Activated CD8-positive, alpha-beta T cell treated with anti-CD3 and anti-CD28 coated beads for 36 hours (primary cell): ENCODE measurements at regions not wholly inside any gene's neighbourhood (a gene's known extent, or its start where the extent isn't known, plus 50 kb on each side); places are given as distances from the start of the nearest gene placed in this dataset.

Experiments
- ATAC-seq: fragments of 200-7000 bp; cut with Tn5 transposase; one replicate; pipeline ENCODE4 v1.10.0; 2021; ENCODE audit warnings: mild to moderate bottlenecking, moderate library complexity
- CTCF ChIA-PET: fragments of 350-600 bp; sonication (Branson Sonifier 250); formaldehyde crosslinking; loops from one replicate; lab custom pipeline; 2021; ENCODE audit warnings: antibody characterized with exemption; lab: Charles Lee
- POLR2A ChIA-PET: fragments of 350-600 bp; sonication (Branson Sonifier 250); formaldehyde crosslinking; loops from one replicate; lab custom pipeline; 2021; ENCODE audit warnings: antibody characterized with exemption; lab: Charles Lee
- DNase-seq: peaks from one replicate; pipeline ENCODE4 v3.0.0-alpha.2; 2020
- H3K27ac Mint-ChIP-seq: one replicate; pipeline ENCODE4 v1.8.0; 2021; ENCODE audit warnings: mild to moderate bottlenecking, mixed read lengths
- H3K27me3 Mint-ChIP-seq: one replicate; pipeline ENCODE4 v1.8.0; 2021; ENCODE audit warnings: mixed read lengths
- H3K36me3 Mint-ChIP-seq: one replicate; pipeline ENCODE4 v1.8.0; 2021; ENCODE audit warnings: low read depth, mixed read lengths
- H3K4me1 Mint-ChIP-seq: one replicate; pipeline ENCODE4 v1.8.0; 2021; ENCODE audit warnings: low read depth, mixed read lengths
- H3K4me3 Mint-ChIP-seq: one replicate; pipeline ENCODE4 v1.8.0; 2021; ENCODE audit warnings: mild to moderate bottlenecking, moderate library complexity, mixed read lengths
- H3K9me3 Mint-ChIP-seq: one replicate; pipeline ENCODE4 v1.8.0; 2021; ENCODE audit warnings: mixed read lengths
- CTCF ChIP-seq: fragments of 200-600 bp; IDR thresholded peaks from one replicate; pipeline ENCODE4 v1.8.0; 2022; ENCODE audit warnings: antibody characterized with exemption, mild to moderate bottlenecking
- intact Hi-C: fragments of 100-400 bp; cut with micrococcal nuclease; formaldehyde crosslinking; loops from one replicate; pipeline ENCODE4 v1.10.0; 2022

GRCh38 chr3:197381371-197381770 is 83.0 kb upstream of the DLG1 start:
- H3K36me3 Mint-ChIP-seq: no peaks in the 10 kb centered on the region
- CTCF ChIA-PET: interaction anchor here (1.2 kb wide), 2 partner anchors 11 to 124 kb away, joined by 3 to 4 read pairs; no protein-coding TSS in a partner anchor

GRCh38 chr3:197380786-197381185 is 82.4 kb upstream of the DLG1 start:
- no peaks in the 10 kb centered on the region for H3K9me3 Mint-ChIP-seq
- ATAC-seq (no peak), DNase-seq (no peak)
- no peaks in the 10 kb centered on the region for H3K36me3 Mint-ChIP-seq
- no peak for TF ChIP-seq CTCF
- CTCF ChIA-PET: interaction anchor here (1.2 kb wide), 2 partner anchors 10 to 124 kb away, joined by 3 to 4 read pairs; no protein-coding TSS in a partner anchor
- no peak overlapping the region for H3K27ac Mint-ChIP-seq
- H3K27me3 Mint-ChIP-seq: no peaks in the 10 kb centered on the region
- intact Hi-C loops: no loop called here
- POLR2A ChIA-PET: no interaction called here
- no peak overlapping the region for H3K4me3 Mint-ChIP-seq
- H3K4me1 Mint-ChIP-seq: no peaks in the 10 kb centered on the region

More at GRCh38 chr3:197381371-197381770, 83.0 kb upstream of the DLG1 start:
- H3K9me3 Mint-ChIP-seq: no peaks in the 10 kb centered on the region
- H3K27ac Mint-ChIP-seq: no peak overlapping the region
- TF ChIP-seq CTCF: no peak
- intact Hi-C loops: no loop called here
- no peak overlapping the region for H3K4me3 Mint-ChIP-seq
- no peaks in the 10 kb centered on the region for H3K27me3 Mint-ChIP-seq
- ATAC-seq: no peak
- DNase-seq: no peak
- H3K4me1 Mint-ChIP-seq: no peaks in the 10 kb centered on the region
- POLR2A ChIA-PET: no interaction called here

- intact Hi-C loops: no loop called here
- Mint-ChIP-seq H3K4me3 (no peak overlapping the region), H3K27me3 (no peaks in the 10 kb centered on the region), H3K36me3 (no peaks in the 10 kb centered on the region), H3K27ac (no peak overlapping the region), H3K4me1 (no peaks in the 10 kb centered on the region), H3K9me3 (no peaks in the 10 kb centered on the region)
- ChIA-PET POLR2A (no interaction called here), CTCF (interaction anchor here (0.6 kb wide), 1 partner anchor 42 kb away, joined by 3 read pairs; no protein-coding TSS in a partner anchor)
- ATAC-seq (no peak), DNase-seq (no peak)
- no peak for TF ChIP-seq CTCF
Observed at GRCh38 chr3:197378985-197379718, 80.7 kb upstream of the DLG1 start.

GRCh38 chr3:197376735-197377555 is 78.5 kb upstream of the DLG1 start:
- intact Hi-C loops: no loop called here
- ChIA-PET CTCF (interaction anchor here (1.5 kb wide), 1 partner anchor 120 kb away, joined by 6 read pairs; no protein-coding TSS in a partner anchor), POLR2A (interaction anchor here (0.6 kb wide), 1 partner anchor 12 kb away, joined by 3 read pairs; no protein-coding TSS in a partner anchor)
- H3K27me3 Mint-ChIP-seq: peaks cover 2% of the 10 kb centered on the region
- H3K27ac Mint-ChIP-seq: no peak overlapping the region
- TF ChIP-seq CTCF: no peak
- H3K36me3 Mint-ChIP-seq: no peaks in the 10 kb centered on the region
- H3K9me3 Mint-ChIP-seq: no peaks in the 10 kb centered on the region
- H3K4me3 Mint-ChIP-seq: no peak overlapping the region
- H3K4me1 Mint-ChIP-seq: no peaks in the 10 kb centered on the region
- no peak for ATAC-seq
- DNase-seq: no peak

- Mint-ChIP-seq H3K36me3 (no peaks in the 10 kb centered on the region), H3K9me3 (no peaks in the 10 kb centered on the region), H3K4me1 (no peaks in the 10 kb centered on the region), H3K4me3 (no peak overlapping the region), H3K27ac (no peak overlapping the region), H3K27me3 (peaks cover 2% of the 10 kb centered on the region)
- ATAC-seq (no peak), DNase-seq (no peak)
- ChIA-PET CTCF (no interaction called here), POLR2A (no interaction called here)
- intact Hi-C loops: no loop called here
- TF ChIP-seq CTCF: no peak
Observed at GRCh38 chr3:197376020-197376419, 77.6 kb upstream of the DLG1 start.
